ENCODE measurements at regions not wholly inside any gene's neighbourhood (a gene's known extent, or its start where the extent isn't known, plus 50 kb on each side); places are given as distances from the start of the nearest gene placed in this dataset.

- H3K36me3 ChIP-seq (ENCODE audit: insufficient read depth), result no peaks in the 10 kb centered on the region
- H3K27ac Mint-ChIP-seq, result no peak overlapping the region
Observed at GRCh38 chr14:101047326-101047725, 143.8 kb upstream of the RTL1 start.

More at GRCh38 chr14:101047326-101047725, 143.8 kb upstream of the RTL1 start:
- H3K4me3 Mint-ChIP-seq, result no peak overlapping the region
- Histone ChIP-seq H3K4me1 (ENCODE audit: insufficient read depth) (no peaks in the 10 kb centered on the region), H3K79me2 (replicated peaks; ENCODE audit: insufficient read depth) (no peaks in the 10 kb centered on the region), H3K4me2 (no peak overlapping the region), H4K20me1 (replicated peaks; ENCODE audit: insufficient read depth) (no peaks in the 10 kb centered on the region), H3F3A (replicated peaks; ENCODE audit: low read depth) (no peaks in the 10 kb centered on the region), H3K27ac (ENCODE audit: low read depth) (no peak overlapping the region), H3K9me2 (ENCODE audit: insufficient read depth) (peaks cover 7% of the 10 kb centered on the region; the same call in 1 of the 2 replicates), H2AFZ (no peak overlapping the region), H3K27me3 (ENCODE audit: insufficient read depth) (no peaks in the 10 kb centered on the region), H3K4me3 (no peak overlapping the region)
- ATAC-seq, result no peak
- DNase-seq (ENCODE audit: low spot score), result no peak
- H3K9me3 Mint-ChIP-seq, result peaks cover 19% of the 10 kb centered on the region; the same call in 2 of the 3 replicates
- H3K4me1 Mint-ChIP-seq, result 0 out of 3 replicates have a peak, but pooled peaks cover 2% of the 10 kb centered on the region
- no peak for TF ChIP-seq EZH2phosphoT487 (IDR thresholded peaks at IDR 0.05; ENCODE audit: unreplicated experiment)
- no peak for TF ChIP-seq CREB1 (CRISPR knock-in tag; IDR thresholded peaks at IDR 0.05; ENCODE audit: low read depth)
- no peak for TF ChIP-seq REST (IDR thresholded peaks at IDR 0.05; ENCODE audit: unreplicated experiment)
- no peak for TF ChIP-seq ZNF114 (CRISPR knock-in tag; IDR thresholded peaks at IDR 0.05)
- TF ChIP-seq ZNF331 (CRISPR knock-in tag; IDR thresholded peaks at IDR 0.05; ENCODE audit: low read depth), result no peak
- TF ChIP-seq CTCF (conservative IDR thresholded peaks at IDR 0.05; ENCODE audit: low read depth in 2 of 2), result no peak
- TF ChIP-seq POLR2AphosphoS5 (IDR thresholded peaks at IDR 0.05; ENCODE audit: low read depth), result no peak
- TF ChIP-seq ETS1 (IDR thresholded peaks at IDR 0.05), result no peak
- H3K36me3 Mint-ChIP-seq (ENCODE audit: low read depth), result no peaks in the 10 kb centered on the region
- peaks cover 2% of the 10 kb centered on the region for H3K27me3 Mint-ChIP-seq (ENCODE audit: insufficient read depth, low read depth, poor library complexity)
